ENCODE measurements at regions not wholly inside any gene's neighbourhood (a gene's known extent, or its start where the extent isn't known, plus 50 kb on each side); places are given as distances from the start of the nearest gene placed in this dataset.
"Not testable (repeated sequence)": the region's sequence is repeated elsewhere in the genome, so short reads cannot be mapped to it uniquely, and the experiment has no call there.

- Mint-ChIP-seq H3K27ac (no peak overlapping the region), H3K4me1 (peaks cover 0 to 1% (median 0%) of the 10 kb centered on the region in 3 donors), H3K9me3 (peaks cover 0 to 2% (median 0%) of the 10 kb centered on the region in 3 donors), H3K4me3 (no peak overlapping the region), H3K36me3 (no peaks in the 10 kb centered on the region), H3K27me3 (peaks cover 9% of the 10 kb centered on the region)
Observed at GRCh38 chr4:57190601-57191481, 80.7 kb upstream of the IGFBP7 start.

GRCh38 chr4:57187246-57187645, 77.1 kb upstream of the IGFBP7 start:
- no peaks in the 10 kb centered on the region for H3K36me3 Mint-ChIP-seq
- H3K27ac Mint-ChIP-seq: no peak overlapping the region
- H3K27me3 Mint-ChIP-seq: no peaks in the 10 kb centered on the region
- H3K9me3 Mint-ChIP-seq: no peaks in the 10 kb centered on the region
- no peak overlapping the region for H3K4me3 Mint-ChIP-seq
- H3K4me1 Mint-ChIP-seq: no peaks in the 10 kb centered on the region

- no peak overlapping the region for H3K4me3 Mint-ChIP-seq
- H3K36me3 Mint-ChIP-seq: no peaks in the 10 kb centered on the region
- H3K4me1 Mint-ChIP-seq: no peaks in the 10 kb centered on the region
- no peak overlapping the region for H3K27ac Mint-ChIP-seq
- no peaks in the 10 kb centered on the region for H3K27me3 Mint-ChIP-seq
- H3K9me3 Mint-ChIP-seq: peaks cover 0 to 2% (median 0%) of the 10 kb centered on the region in 3 donors
Observed at GRCh38 chr4:57184378-57185029, 74.3 kb upstream of the IGFBP7 start.

- H3K4me3 Mint-ChIP-seq: no peak overlapping the region
- H3K9me3 Mint-ChIP-seq: peaks cover 0 to 2% (median 0%) of the 10 kb centered on the region in 3 donors
- H3K36me3 Mint-ChIP-seq: no peaks in the 10 kb centered on the region
- H3K27me3 Mint-ChIP-seq: no peaks in the 10 kb centered on the region
- no peaks in the 10 kb centered on the region for H3K4me1 Mint-ChIP-seq
- no peak overlapping the region for H3K27ac Mint-ChIP-seq
Observed at GRCh38 chr4:57182132-57182874, 72.1 kb upstream of the IGFBP7 start.

GRCh38 chr4:57173136-57173535, 63.0 kb upstream of the IGFBP7 start:
- H3K4me1 Mint-ChIP-seq, H3K27me3 Mint-ChIP-seq, H3K27ac Mint-ChIP-seq, H3K4me3 Mint-ChIP-seq, H3K36me3 Mint-ChIP-seq, H3K9me3 Mint-ChIP-seq: not testable (repeated sequence)

GRCh38 chr4:57172065-57172464, 61.9 kb upstream of the IGFBP7 start:
- Mint-ChIP-seq H3K27me3 (peaks cover 2% of the 10 kb centered on the region), H3K4me1 (peaks cover 0 to 2% (median 0%) of the 10 kb centered on the region in 3 donors), H3K4me3 (no peak overlapping the region), H3K27ac (no peak overlapping the region), H3K36me3 (no peaks in the 10 kb centered on the region), H3K9me3 (peaks cover 0 to 2% (median 0%) of the 10 kb centered on the region in 3 donors)

GRCh38 chr4:57168982-57169381, 58.8 kb upstream of the IGFBP7 start:
- Mint-ChIP-seq H3K36me3 (no peaks in the 10 kb centered on the region), H3K4me1 (peaks cover 0 to 4% (median 3%) of the 10 kb centered on the region in 3 donors), H3K9me3 (peaks cover 0 to 2% (median 0%) of the 10 kb centered on the region in 3 donors), H3K27me3 (peaks cover 16% of the 10 kb centered on the region), H3K4me3 (no peak overlapping the region), H3K27ac (no peak overlapping the region)

GRCh38 chr4:57163530-57164459, 53.6 kb upstream of the IGFBP7 start:
- Mint-ChIP-seq H3K27ac (no peak overlapping the region), H3K27me3 (peaks cover 20% of the 10 kb centered on the region), H3K4me1 (peaks cover 0 to 5% (median 4%) of the 10 kb centered on the region in 3 donors), H3K4me3 (peak overlapping the region; percentile 82 to 95 (median 87)), H3K36me3 (no peaks in the 10 kb centered on the region), H3K9me3 (no peaks in the 10 kb centered on the region)

GRCh38 chr4:57162499-57163019, 52.4 kb upstream of the IGFBP7 start:
- H3K9me3 Mint-ChIP-seq: no peaks in the 10 kb centered on the region
- peaks cover 0 to 5% (median 4%) of the 10 kb centered on the region in 3 donors for H3K4me1 Mint-ChIP-seq
- H3K27ac Mint-ChIP-seq: no peak overlapping the region
- no peaks in the 10 kb centered on the region for H3K36me3 Mint-ChIP-seq
- no peak overlapping the region for H3K4me3 Mint-ChIP-seq
- H3K27me3 Mint-ChIP-seq: peaks cover 24% of the 10 kb centered on the region

Data from IgD-negative memory B cell (primary cell).